Liver (tissue), 3 donors: ENCODE measurements at regions not wholly inside any gene's neighbourhood (a gene's known extent, or its start where the extent isn't known, plus 50 kb on each side); places are given as distances from the start of the nearest gene placed in this dataset.

Source experiments
- CTCF ChIP-seq: fragments of 150-350 bp; IDR thresholded peaks from 2 replicates; pipeline ENCODE4 v1.5.1; 2017; ENCODE audit warnings: improper control_type of control experiment, low read depth, low read length; ENCODE audit not compliant: missing input control
- EGR1 ChIP-seq, 2 donors: IDR thresholded peaks; 2 replicates each; pipeline ENCODE4 v1.6.1; 2016 to 2018; ENCODE audit warnings: antibody characterized with exemption in 2 of 2, low read depth in 2 of 2
- FOXA1 ChIP-seq: IDR thresholded peaks from 2 replicates; pipeline ENCODE4 v1.6.1; 2016; ENCODE audit warnings: antibody characterized with exemption
- GABPA ChIP-seq, 2 donors: IDR thresholded peaks in 1 of 2; conservative IDR thresholded peaks in 1 of 2; 2 replicates each; pipeline ENCODE4 v1.6.1; 2016; ENCODE audit warnings: antibody characterized with exemption in 2 of 2, mild to moderate bottlenecking in 1 of 2, moderate library complexity in 1 of 2
- NR2F2 ChIP-seq: IDR thresholded peaks from 2 replicates; pipeline ENCODE4 v1.6.1; 2016; ENCODE audit warnings: antibody characterized with exemption
- RAD21 ChIP-seq, 2 donors: IDR thresholded peaks; 2 replicates each; pipeline ENCODE4 v1.6.1; 2016; ENCODE audit warnings: antibody characterized with exemption in 2 of 2, mild to moderate bottlenecking in 2 of 2
- REST ChIP-seq: IDR thresholded peaks from 2 replicates; pipeline ENCODE4 v1.6.1; 2016; ENCODE audit warnings: antibody characterized with exemption, mild to moderate bottlenecking
- TAF1 ChIP-seq: conservative IDR thresholded peaks from 2 replicates; pipeline ENCODE4 v1.6.1; 2016; ENCODE audit warnings: antibody characterized with exemption, mild to moderate bottlenecking
- YY1 ChIP-seq: IDR thresholded peaks from 2 replicates; pipeline ENCODE4 v1.6.1; 2016; ENCODE audit warnings: antibody characterized with exemption, mild to moderate bottlenecking
- ZBTB33 ChIP-seq: IDR thresholded peaks from 2 replicates; pipeline ENCODE4 v1.6.1; 2016; ENCODE audit warnings: antibody characterized with exemption
- donor health status: healthy.
- donor health status: healthy.

- no peak for TF ChIP-seq ZBTB33
- no peak for TF ChIP-seq REST
- no peak for TF ChIP-seq FOXA1
- TF ChIP-seq RAD21 (IDR thresholded peaks at IDR 0.05), result no peak
- no peak for TF ChIP-seq CTCF
- no peak for TF ChIP-seq GABPA (IDR thresholded peaks at IDR 0.05 in 1 of 2, conservative IDR thresholded peaks at IDR 0.05 in 1 of 2)
- TF ChIP-seq TAF1, result no peak
- no peak for TF ChIP-seq NR2F2
- no peak for TF ChIP-seq YY1
- TF ChIP-seq EGR1 (IDR thresholded peaks at IDR 0.05; ENCODE audit: low read depth in 2 of 2), result no peak
These were observed 97.5 kb downstream of the RPS24 start for GRCh38 chr10:78130966-78131710.
